Keratinocyte (primary cell): ENCODE measurements at regions not wholly inside any gene's neighbourhood (a gene's known extent, or its start where the extent isn't known, plus 50 kb on each side); places are given as distances from the start of the nearest gene placed in this dataset.

Source experiments
- DNase-seq: peaks from one replicate; pipeline ENCODE4 v3.0.0-alpha.2; 2011; ENCODE audit warnings: low read depth, missing footprints, low spot score
- FAIRE-seq: peaks from 2 replicates; lab custom pipeline; 2011; peaks lifted over from hg19 to GRCh38; lab: Jason Lieb, UNC
- H2AFZ ChIP-seq: 2 replicates; pipeline ENCODE4 v1.6.0; 2012; ENCODE audit warnings: low read length, control low read depth, inconsistent platforms; ENCODE audit not compliant: control insufficient read depth
- H3K27ac ChIP-seq: 2 replicates; pipeline ENCODE4 v1.5.1; 2011; ENCODE audit warnings: low read length; ENCODE audit not compliant: control insufficient read depth, insufficient read depth
- H3K27me3 ChIP-seq: 3 replicates; pipeline ENCODE4 v1.6.0; 2011; ENCODE audit warnings: low read length; ENCODE audit not compliant: control insufficient read depth, insufficient read depth; ENCODE audit errors: extremely low read depth
- H3K36me3 ChIP-seq, 2 experiments: 2 replicates in 1 of 2; 3 replicates in 1 of 2; pipeline ENCODE4 v1.5.1; 2011; ENCODE audit warnings: low read length in 2 of 2, mild to moderate bottlenecking in 1 of 2; ENCODE audit not compliant: control insufficient read depth in 2 of 2, insufficient read depth in 2 of 2; ENCODE audit errors: extremely low read depth in 1 of 2
- H3K4me1 ChIP-seq: 3 replicates; pipeline ENCODE4 v1.5.1; 2011; ENCODE audit warnings: low read length; ENCODE audit not compliant: control insufficient read depth, insufficient read depth; ENCODE audit errors: extremely low read depth
- H3K4me2 ChIP-seq: 3 replicates; pipeline ENCODE4 v1.6.0; 2011; ENCODE audit warnings: low read depth, low read length; ENCODE audit not compliant: control insufficient read depth, insufficient read depth; ENCODE audit errors: extremely low read depth
- H3K4me3 ChIP-seq, 3 experiments: fragments of 200-600 bp in 1 of 3; sonication (generic) in 1 of 3; 2 replicates in 2 of 3; 3 replicates in 1 of 3; pipeline ENCODE4 v1.5.1; 2011 to 2016; ENCODE audit warnings: low read length in 3 of 3, mild to moderate bottlenecking in 3 of 3, control low read depth in 2 of 3, inconsistent platforms in 1 of 3, low read depth in 1 of 3, mixed read lengths in 1 of 3, mixed run types in 1 of 3, moderate library complexity in 1 of 3; ENCODE audit not compliant: control insufficient read depth in 2 of 3, insufficient read depth in 2 of 3; ENCODE audit errors: extremely low read depth in 1 of 3
- H3K79me2 ChIP-seq: 2 replicates; pipeline ENCODE4 v1.6.0; 2012; ENCODE audit warnings: low read length; ENCODE audit not compliant: control insufficient read depth, insufficient read depth
- H3K9ac ChIP-seq: 3 replicates; pipeline ENCODE4 v1.6.0; 2011; ENCODE audit warnings: low read length; ENCODE audit not compliant: control insufficient read depth, insufficient read depth; ENCODE audit errors: extremely low read depth
- H3K9me1 ChIP-seq: 3 replicates; pipeline ENCODE4 v1.6.0; 2011; ENCODE audit warnings: low read length; ENCODE audit not compliant: control insufficient read depth, insufficient read depth; ENCODE audit errors: extremely low read depth
- H3K9me3 ChIP-seq: 2 replicates; pipeline ENCODE4 v1.5.1; 2012; ENCODE audit warnings: low read depth, low read length; ENCODE audit not compliant: control insufficient read depth
- H4K20me1 ChIP-seq: 3 replicates; pipeline ENCODE4 v1.6.0; 2011; ENCODE audit warnings: low read length; ENCODE audit not compliant: control insufficient read depth, insufficient read depth; ENCODE audit errors: extremely low read depth
- CTCF ChIP-seq, 3 experiments: IDR thresholded peaks in 1 of 3; conservative IDR thresholded peaks in 1 of 3; optimal IDR thresholded peaks in 1 of 3; 2 replicates in 2 of 3; 3 replicates in 1 of 3; pipeline versions ENCODE3 to v1.5.1; 2011; ENCODE audit warnings: low read length in 3 of 3, mild to moderate bottlenecking in 3 of 3, moderate library complexity in 2 of 3, control low read depth in 1 of 3, inconsistent platforms in 1 of 3; ENCODE audit not compliant: insufficient read depth in 2 of 3; ENCODE audit errors: extremely low read depth in 1 of 3
- EZH2 ChIP-seq: IDR thresholded peaks from one replicate; pipeline ENCODE4 v1.6.1; 2012; ENCODE audit warnings: inconsistent platforms, mild to moderate bottlenecking, low read length, moderate library complexity
- dilution Hi-C: fragments of 300-500 bp; cut with MboI; formaldehyde crosslinking; loops from one replicate; pipeline ENCODE4 v1.7.0; 2020; ENCODE audit warnings: low sequenced_read_pairs; ENCODE audit not compliant: extremely low pct_ligation_motif_present

GRCh38 chr1:173420330-173420806, 56.8 kb upstream of the PRDX6 start:
- Histone ChIP-seq H3K4me2 (peak overlapping the region; percentile 68), H3K9me3 (no peaks in the 10 kb centered on the region), H3K36me3 (no peaks in the 10 kb centered on the region), H3K9ac (peak overlapping the region; percentile 40), H2AFZ (peak overlapping the region; percentile 88), H3K27ac (peak overlapping the region; percentile 22), H3K9me1 (no peaks in the 10 kb centered on the region), H3K27me3 (no peaks in the 10 kb centered on the region), H3K79me2 (no peaks in the 10 kb centered on the region), H4K20me1 (no peaks in the 10 kb centered on the region), H3K4me3 (no peak overlapping the region), H3K4me1 (peaks cover 28% of the 10 kb centered on the region)
- dilution Hi-C loops, result no loop called here
- peak; percentile 53 to 76 (median 67) for TF ChIP-seq CTCF (optimal IDR thresholded peaks at IDR 0.05 in 1 of 3, IDR thresholded peaks at IDR 0.05 in 1 of 3, conservative IDR thresholded peaks at IDR 0.05 in 1 of 3; ENCODE audit: extremely low read depth in 1 of 3, insufficient read depth in 2 of 3, low read length in 3 of 3)
- TF ChIP-seq EZH2, result no peak
- no peak for FAIRE-seq
- peak; percentile 49 for DNase-seq

DNA sequence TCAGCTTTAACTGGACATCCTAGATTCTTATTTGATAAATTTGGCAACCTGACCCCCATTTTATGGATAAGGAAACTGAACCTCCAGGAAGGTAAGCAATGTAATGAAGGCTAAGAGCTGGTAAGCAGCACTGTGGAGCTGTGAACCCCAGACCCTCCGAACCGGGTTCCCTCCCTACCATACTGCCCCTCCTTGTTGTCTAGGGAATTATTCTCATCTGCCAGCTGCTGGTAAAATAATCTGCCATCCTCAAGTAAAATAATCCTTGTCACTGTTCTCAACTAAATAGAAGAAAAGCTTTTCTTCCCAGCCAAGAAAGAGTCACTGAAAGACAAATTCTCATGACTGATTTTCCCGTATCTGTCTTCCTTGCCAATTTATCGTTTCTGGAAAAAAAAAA, 55.8 kb upstream of the PRDX6 start:
- H3K9ac ChIP-seq, result no peak overlapping the region
- H4K20me1 ChIP-seq, result no peaks in the 10 kb centered on the region
- dilution Hi-C loops, result no loop called here
- H3K9me3 ChIP-seq, result no peaks in the 10 kb centered on the region
- no peaks in the 10 kb centered on the region for H3K36me3 ChIP-seq
- H3K9me1 ChIP-seq, result no peaks in the 10 kb centered on the region
- no peak overlapping the region for H2AFZ ChIP-seq
- H3K4me1 ChIP-seq, result peaks cover 37% of the 10 kb centered on the region
- H3K4me2 ChIP-seq, result no peak overlapping the region
- H3K4me3 ChIP-seq, result no peak overlapping the region
- no peaks in the 10 kb centered on the region for H3K27me3 ChIP-seq
- H3K79me2 ChIP-seq, result no peaks in the 10 kb centered on the region
- FAIRE-seq (no peak), DNase-seq (no peak)
- TF ChIP-seq CTCF (optimal IDR thresholded peaks at IDR 0.05 in 1 of 3, IDR thresholded peaks at IDR 0.05 in 1 of 3, conservative IDR thresholded peaks at IDR 0.05 in 1 of 3; ENCODE audit: extremely low read depth in 1 of 3, insufficient read depth in 2 of 3, low read length in 3 of 3) (no peak), EZH2 (no peak)
- no peak overlapping the region for H3K27ac ChIP-seq
